Neutrophil (primary cell): ENCODE measurements at regions not wholly inside any gene's neighbourhood (a gene's known extent, or its start where the extent isn't known, plus 50 kb on each side); places are given as distances from the start of the nearest gene placed in this dataset.

Source experiments
- H3K27ac ChIP-seq: fragments of 200-600 bp; sonication (generic); 2 replicates; pipeline ENCODE4 v1.5.1; 2016; ENCODE audit warnings: mild to moderate bottlenecking, moderate library complexity
- H3K27me3 ChIP-seq: fragments of 200-600 bp; sonication (generic); 2 replicates; pipeline ENCODE4 v1.6.0; 2016; ENCODE audit warnings: mild to moderate bottlenecking
- H3K36me3 ChIP-seq: fragments of 200-600 bp; sonication (generic); 2 replicates; pipeline ENCODE4 v1.5.1; 2017
- H3K4me1 ChIP-seq, 2 experiments: fragments of 200-600 bp in 1 of 2; sonication (generic) in 1 of 2; 1 replicate in 1 of 2; 2 replicates in 1 of 2; pipeline versions ENCODE4 v1.5.1 to v1.6.1; 2013 to 2016; ENCODE audit warnings: low read depth in 1 of 2, low read length in 1 of 2, mild to moderate bottlenecking in 1 of 2, moderate library complexity in 1 of 2; ENCODE audit not compliant: control insufficient read depth in 1 of 2, insufficient read depth in 1 of 2
- H3K4me3 ChIP-seq, 2 experiments: fragments of 200-600 bp in 1 of 2; sonication (generic) in 1 of 2; 1 replicate in 1 of 2; 2 replicates in 1 of 2; pipeline ENCODE4 v1.5.1; 2013 to 2016; ENCODE audit warnings: low read depth in 1 of 2, low read length in 1 of 2, mild to moderate bottlenecking in 1 of 2, moderate library complexity in 1 of 2
- H3K9me3 ChIP-seq: fragments of 200-600 bp; sonication (generic); 2 replicates; pipeline ENCODE4 v1.5.1; 2016
- TF ChIP-seq, protein P1 (sequence below): fragments of 200-600 bp; sonication (generic); IDR thresholded peaks from 2 replicates; pipeline ENCODE4 v1.5.1; 2016; ENCODE audit warnings: antibody characterized with exemption

DNA sequence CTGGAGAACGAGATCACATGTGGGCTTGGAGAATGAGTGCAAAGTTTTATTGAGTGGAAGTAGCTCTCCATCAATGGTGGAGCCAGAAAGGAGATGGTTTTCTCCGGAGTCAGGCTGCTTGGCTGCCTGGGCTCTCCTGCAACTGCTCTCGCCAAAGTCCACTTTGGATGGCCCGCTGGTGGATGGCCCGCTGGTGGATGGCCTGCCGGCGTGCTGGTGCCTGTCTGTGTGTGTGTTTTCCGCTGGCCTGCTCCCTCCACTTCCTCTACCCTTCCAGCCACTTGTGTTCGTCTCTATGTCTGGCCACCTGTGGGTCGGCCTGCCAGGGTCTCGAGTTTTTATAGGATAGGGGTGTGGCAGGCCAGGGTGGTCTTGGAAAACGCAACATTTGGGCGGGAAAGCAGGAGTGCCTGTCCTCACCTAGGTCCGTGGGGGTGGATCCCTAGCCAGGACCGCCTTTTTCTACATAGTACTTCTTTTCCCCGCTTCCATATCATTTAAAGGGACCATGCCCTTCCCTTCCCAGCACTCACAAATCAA is 1292.1 kb upstream of the PIK3C3 start:
- H3K36me3 ChIP-seq: no peaks in the 10 kb centered on the region
- H3K27ac ChIP-seq: no peak overlapping the region
- no peak overlapping the region for H3K4me3 ChIP-seq
- TF ChIP-seq, protein P1, sequence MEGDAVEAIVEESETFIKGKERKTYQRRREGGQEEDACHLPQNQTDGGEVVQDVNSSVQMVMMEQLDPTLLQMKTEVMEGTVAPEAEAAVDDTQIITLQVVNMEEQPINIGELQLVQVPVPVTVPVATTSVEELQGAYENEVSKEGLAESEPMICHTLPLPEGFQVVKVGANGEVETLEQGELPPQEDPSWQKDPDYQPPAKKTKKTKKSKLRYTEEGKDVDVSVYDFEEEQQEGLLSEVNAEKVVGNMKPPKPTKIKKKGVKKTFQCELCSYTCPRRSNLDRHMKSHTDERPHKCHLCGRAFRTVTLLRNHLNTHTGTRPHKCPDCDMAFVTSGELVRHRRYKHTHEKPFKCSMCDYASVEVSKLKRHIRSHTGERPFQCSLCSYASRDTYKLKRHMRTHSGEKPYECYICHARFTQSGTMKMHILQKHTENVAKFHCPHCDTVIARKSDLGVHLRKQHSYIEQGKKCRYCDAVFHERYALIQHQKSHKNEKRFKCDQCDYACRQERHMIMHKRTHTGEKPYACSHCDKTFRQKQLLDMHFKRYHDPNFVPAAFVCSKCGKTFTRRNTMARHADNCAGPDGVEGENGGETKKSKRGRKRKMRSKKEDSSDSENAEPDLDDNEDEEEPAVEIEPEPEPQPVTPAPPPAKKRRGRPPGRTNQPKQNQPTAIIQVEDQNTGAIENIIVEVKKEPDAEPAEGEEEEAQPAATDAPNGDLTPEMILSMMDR: no peak
- no peaks in the 10 kb centered on the region for H3K4me1 ChIP-seq
- no peaks in the 10 kb centered on the region for H3K27me3 ChIP-seq
- no peaks in the 10 kb centered on the region for H3K9me3 ChIP-seq

DNA sequence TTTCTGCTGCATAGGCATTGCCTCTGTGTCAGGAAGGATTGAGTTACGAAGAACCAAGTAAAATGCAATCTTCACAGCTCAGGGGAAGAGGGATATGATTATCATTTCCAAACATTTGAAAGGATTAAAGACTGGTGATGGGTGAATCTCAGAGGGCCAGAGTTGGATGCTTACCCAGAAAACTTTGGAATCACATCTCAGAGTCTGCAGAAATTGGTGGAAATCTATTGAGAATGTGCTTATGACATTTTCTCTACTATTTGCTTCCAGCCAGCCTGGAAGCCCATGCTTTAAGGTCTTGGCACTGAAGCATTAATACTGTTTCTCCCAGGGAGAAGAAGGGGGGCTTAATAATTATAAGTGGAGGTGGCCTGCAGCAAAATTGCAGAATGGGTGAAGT is 1301.4 kb upstream of the PIK3C3 start:
- no peaks in the 10 kb centered on the region for H3K9me3 ChIP-seq
- TF ChIP-seq, protein P1: no peak

DNA sequence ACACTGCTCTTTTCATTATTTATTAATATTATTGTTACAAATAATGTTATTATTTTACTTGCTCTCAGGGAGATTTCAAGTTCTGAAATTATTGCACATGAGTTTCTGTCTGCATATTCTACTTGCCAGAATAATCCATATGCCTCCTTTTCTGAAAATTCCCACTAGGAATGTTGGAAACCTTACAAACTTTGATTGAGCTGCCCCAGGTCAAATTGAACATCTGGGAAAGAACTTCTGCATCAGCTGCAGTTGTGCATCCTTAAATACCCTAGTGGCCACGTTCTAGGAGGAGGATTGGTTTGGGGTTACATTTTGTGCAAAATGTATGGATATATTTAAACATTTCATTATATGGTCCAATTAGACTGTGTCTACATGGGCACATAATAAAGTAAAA is 1302.7 kb upstream of the PIK3C3 start:
- TF ChIP-seq, protein P1: no peak
- Histone ChIP-seq H3K4me1 (no peaks in the 10 kb centered on the region), H3K9me3 (no peaks in the 10 kb centered on the region), H3K4me3 (no peak overlapping the region), H3K27me3 (no peaks in the 10 kb centered on the region), H3K27ac (no peak overlapping the region), H3K36me3 (no peaks in the 10 kb centered on the region)

More for the DNA sequence above, 1301.4 kb upstream of the PIK3C3 start:
- Histone ChIP-seq H3K4me1 (no peaks in the 10 kb centered on the region), H3K36me3 (no peaks in the 10 kb centered on the region), H3K27ac (no peak overlapping the region), H3K4me3 (no peak overlapping the region), H3K27me3 (no peaks in the 10 kb centered on the region)

DNA sequence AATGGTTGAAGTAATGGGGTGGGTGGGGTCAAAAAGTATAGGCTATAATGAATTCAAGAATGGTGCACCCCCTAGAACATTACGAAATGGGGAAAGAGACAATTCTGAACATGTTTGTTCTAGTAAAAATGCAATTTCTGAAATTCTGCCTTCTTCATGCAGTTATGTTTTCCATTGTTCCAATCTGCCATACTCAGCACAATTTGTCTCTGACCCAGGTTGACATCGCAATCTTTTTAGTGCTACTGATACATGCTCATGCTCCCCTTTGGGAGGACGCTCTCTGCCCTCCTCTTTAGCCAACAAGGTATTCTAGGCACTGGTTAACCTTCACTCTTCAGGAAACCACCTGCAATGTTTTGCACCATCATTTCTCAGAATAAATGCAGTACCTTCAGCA is 1303.9 kb upstream of the PIK3C3 start:
- H3K27ac ChIP-seq: no peak overlapping the region
- no peak overlapping the region for H3K4me3 ChIP-seq
- no peaks in the 10 kb centered on the region for H3K27me3 ChIP-seq
- no peaks in the 10 kb centered on the region for H3K4me1 ChIP-seq
- TF ChIP-seq, protein P1: no peak
- no peaks in the 10 kb centered on the region for H3K36me3 ChIP-seq
- H3K9me3 ChIP-seq: no peaks in the 10 kb centered on the region

DNA sequence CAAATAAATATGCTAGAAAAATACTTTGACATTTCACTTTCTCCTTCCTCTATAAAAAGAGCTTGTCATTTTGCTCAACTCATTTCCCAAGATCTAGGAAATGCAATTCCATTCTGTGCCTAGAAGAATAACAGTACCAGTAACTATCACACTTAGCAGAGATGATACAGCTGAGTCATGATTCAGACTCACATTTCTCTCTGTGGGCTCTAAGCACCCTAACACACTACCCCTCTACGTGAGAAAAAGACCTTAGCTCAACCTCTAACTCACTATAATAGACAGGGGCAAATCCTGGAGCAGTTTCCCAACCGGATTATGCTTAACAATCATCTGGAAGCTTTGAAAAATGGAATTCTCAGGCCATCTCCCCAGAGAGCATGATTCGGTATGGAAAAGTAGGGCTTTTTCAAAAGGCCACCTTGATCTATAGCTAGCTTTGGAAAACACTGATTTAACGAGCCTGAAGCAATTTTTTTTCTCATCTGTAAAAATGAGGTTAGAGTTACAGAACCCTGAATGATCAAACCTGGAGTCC is 1312.3 kb upstream of the PIK3C3 start:
- no peaks in the 10 kb centered on the region for H3K27me3 ChIP-seq
- no peaks in the 10 kb centered on the region for H3K36me3 ChIP-seq
- H3K4me3 ChIP-seq: no peak overlapping the region
- TF ChIP-seq, protein P1: no peak
- H3K9me3 ChIP-seq: no peaks in the 10 kb centered on the region
- no peak overlapping the region for H3K27ac ChIP-seq
- H3K4me1 ChIP-seq: no peaks in the 10 kb centered on the region
